ENCODE measurements at regions not wholly inside any gene's neighbourhood (a gene's known extent, or its start where the extent isn't known, plus 50 kb on each side); places are given as distances from the start of the nearest gene placed in this dataset.

- no peak for TF ChIP-seq POLR2AphosphoS5 (IDR thresholded peaks at IDR 0.05; ENCODE audit: low read depth, low read length)
These were observed 188.0 kb upstream of the PKDCC start for GRCh38 chr2:41859615-41860514.

GRCh38 chr2:41863062-41863461 is 184.8 kb upstream of the PKDCC start:
- TF ChIP-seq REST (IDR thresholded peaks at IDR 0.05; ENCODE audit: insufficient read depth in 1 of 2, low read depth in 2 of 2, low read length in 2 of 2) = no peak
- TF ChIP-seq TAF1 (IDR thresholded peaks at IDR 0.05; ENCODE audit: borderline replicate concordance, insufficient read depth, low read length) = no peak
- TF ChIP-seq SIN3A (IDR thresholded peaks at IDR 0.05; ENCODE audit: borderline replicate concordance, insufficient read depth, low read length) = no peak
- no peak for TF ChIP-seq POLR2AphosphoS5 (IDR thresholded peaks at IDR 0.05; ENCODE audit: low read depth, low read length)
- TF ChIP-seq FOXP2 (optimal IDR thresholded peaks at IDR 0.05; ENCODE audit: borderline replicate concordance, extremely low read depth, extremely low read length, insufficient read depth) = no peak

- TF ChIP-seq POLR2AphosphoS5 (IDR thresholded peaks at IDR 0.05; ENCODE audit: low read depth, low read length) = no peak
- TF ChIP-seq SIN3A (IDR thresholded peaks at IDR 0.05; ENCODE audit: borderline replicate concordance, insufficient read depth, low read length) = no peak
- no peak for TF ChIP-seq REST (IDR thresholded peaks at IDR 0.05; ENCODE audit: insufficient read depth in 1 of 2, low read depth in 2 of 2, low read length in 2 of 2)
- TF ChIP-seq FOXP2 (optimal IDR thresholded peaks at IDR 0.05; ENCODE audit: borderline replicate concordance, extremely low read depth, extremely low read length, insufficient read depth) = no peak
- TF ChIP-seq TAF1 (IDR thresholded peaks at IDR 0.05; ENCODE audit: borderline replicate concordance, insufficient read depth, low read length) = no peak
These were observed 182.6 kb upstream of the PKDCC start for GRCh38 chr2:41865263-41865662.

- TF ChIP-seq POLR2AphosphoS5 (IDR thresholded peaks at IDR 0.05; ENCODE audit: low read depth, low read length) = no peak
- no peak for TF ChIP-seq SIN3A (IDR thresholded peaks at IDR 0.05; ENCODE audit: borderline replicate concordance, insufficient read depth, low read length)
- TF ChIP-seq FOXP2 (optimal IDR thresholded peaks at IDR 0.05; ENCODE audit: borderline replicate concordance, extremely low read depth, extremely low read length, insufficient read depth) = no peak
- no peak for TF ChIP-seq TAF1 (IDR thresholded peaks at IDR 0.05; ENCODE audit: borderline replicate concordance, insufficient read depth, low read length)
- no peak for TF ChIP-seq REST (IDR thresholded peaks at IDR 0.05; ENCODE audit: insufficient read depth in 1 of 2, low read depth in 2 of 2, low read length in 2 of 2)
These were observed 180.3 kb upstream of the PKDCC start for GRCh38 chr2:41867553-41867952.

GRCh38 chr2:41869542-41870264 is 178.1 kb upstream of the PKDCC start:
- no peak for TF ChIP-seq SIN3A (IDR thresholded peaks at IDR 0.05; ENCODE audit: borderline replicate concordance, insufficient read depth, low read length)

- TF ChIP-seq REST (IDR thresholded peaks at IDR 0.05; ENCODE audit: insufficient read depth in 1 of 2, low read depth in 2 of 2, low read length in 2 of 2) (no peak), SIN3A (IDR thresholded peaks at IDR 0.05; ENCODE audit: borderline replicate concordance, insufficient read depth, low read length) (no peak), FOXP2 (optimal IDR thresholded peaks at IDR 0.05; ENCODE audit: borderline replicate concordance, extremely low read depth, extremely low read length, insufficient read depth) (no peak), POLR2AphosphoS5 (IDR thresholded peaks at IDR 0.05; ENCODE audit: low read depth, low read length) (no peak), TAF1 (IDR thresholded peaks at IDR 0.05; ENCODE audit: borderline replicate concordance, insufficient read depth, low read length) (no peak)
These were observed 177.6 kb upstream of the PKDCC start for GRCh38 chr2:41870265-41870585.
